ENCODE measurements at regions not wholly inside any gene's neighbourhood (a gene's known extent, or its start where the extent isn't known, plus 50 kb on each side); places are given as distances from the start of the nearest gene placed in this dataset.

- TF ChIP-seq CTCF (conservative IDR thresholded peaks at IDR 0.05; ENCODE audit: control insufficient read depth, insufficient read depth, low read depth, low read length) = no peak
- no peak for DNase-seq (ENCODE audit: low read depth)
- H3K4me3 ChIP-seq (ENCODE audit: control insufficient read depth, low read depth, low read length) = no peak overlapping the region
These were observed 745.9 kb downstream of the GATA3 start for GRCh38 chr10:8800426-8800825.

GRCh38 chr10:8803992-8804391, 749.5 kb downstream of the GATA3 start:
- no peak overlapping the region for H3K4me3 ChIP-seq (ENCODE audit: control insufficient read depth, low read depth, low read length)
- TF ChIP-seq CTCF (conservative IDR thresholded peaks at IDR 0.05; ENCODE audit: control insufficient read depth, insufficient read depth, low read depth, low read length) = no peak
- no peak for DNase-seq (ENCODE audit: low read depth)

- H3K4me3 ChIP-seq (ENCODE audit: control insufficient read depth, low read depth, low read length) = no peak overlapping the region
- no peak for TF ChIP-seq CTCF (conservative IDR thresholded peaks at IDR 0.05; ENCODE audit: control insufficient read depth, insufficient read depth, low read depth, low read length)
- no peak for DNase-seq (ENCODE audit: low read depth)
These were observed 756.2 kb downstream of the GATA3 start for GRCh38 chr10:8810677-8811076.

DNA sequence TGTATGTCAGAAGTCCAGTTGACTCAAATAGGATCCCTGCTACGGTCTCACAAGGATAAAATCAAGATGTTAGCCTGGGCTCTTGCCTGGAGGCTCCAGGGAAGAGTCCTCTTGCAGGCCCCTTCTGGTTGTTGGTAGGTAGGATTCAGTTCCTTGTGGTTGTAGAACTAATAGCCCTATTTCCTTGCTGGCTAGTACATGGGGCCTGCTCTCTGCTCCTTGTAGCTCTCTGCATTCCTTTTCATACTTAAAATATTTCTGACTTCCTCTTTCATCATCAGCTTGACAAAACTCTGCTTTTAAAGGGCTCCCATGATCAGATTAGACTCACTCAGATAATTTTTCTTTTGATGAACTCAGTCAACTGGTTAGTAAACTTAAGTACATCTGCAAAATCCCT, 756.7 kb downstream of the GATA3 start:
- no peak for DNase-seq (ENCODE audit: low read depth)
- H3K4me3 ChIP-seq (ENCODE audit: control insufficient read depth, low read depth, low read length) = no peak overlapping the region
- TF ChIP-seq CTCF (conservative IDR thresholded peaks at IDR 0.05; ENCODE audit: control insufficient read depth, insufficient read depth, low read depth, low read length) = no peak

DNA sequence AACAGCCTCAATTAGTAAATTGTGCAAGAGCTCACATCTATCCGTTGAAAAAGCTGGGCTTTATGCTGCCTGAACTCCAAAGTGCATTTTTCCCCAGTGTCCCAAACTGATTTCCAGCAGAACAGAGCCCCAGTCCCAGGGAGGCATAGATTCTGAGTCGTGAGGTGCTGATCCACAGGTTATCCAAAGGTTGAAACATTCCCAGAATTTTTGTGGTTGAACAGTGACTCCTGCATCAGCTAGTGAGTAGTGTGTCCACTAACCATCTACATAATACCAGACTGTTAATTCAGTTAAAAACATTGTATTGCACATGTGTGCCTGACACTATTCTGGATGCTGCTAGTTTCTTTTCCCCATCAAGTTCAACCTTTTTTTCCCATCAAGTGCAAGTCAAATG, 761.5 kb downstream of the GATA3 start:
- no peak for TF ChIP-seq CTCF (conservative IDR thresholded peaks at IDR 0.05; ENCODE audit: control insufficient read depth, insufficient read depth, low read depth, low read length)
- DNase-seq (ENCODE audit: low read depth) = no peak
- no peak overlapping the region for H3K4me3 ChIP-seq (ENCODE audit: control insufficient read depth, low read depth, low read length)

- no peak for DNase-seq (ENCODE audit: low read depth)
- H3K4me3 ChIP-seq (ENCODE audit: control insufficient read depth, low read depth, low read length) = no peak overlapping the region
- no peak for TF ChIP-seq CTCF (conservative IDR thresholded peaks at IDR 0.05; ENCODE audit: control insufficient read depth, insufficient read depth, low read depth, low read length)
These were observed 762.8 kb downstream of the GATA3 start for GRCh38 chr10:8817299-8817698.

- DNase-seq (ENCODE audit: low read depth) = no peak
- no peak overlapping the region for H3K4me3 ChIP-seq (ENCODE audit: control insufficient read depth, low read depth, low read length)
- no peak for TF ChIP-seq CTCF (conservative IDR thresholded peaks at IDR 0.05; ENCODE audit: control insufficient read depth, insufficient read depth, low read depth, low read length)
These were observed 771.1 kb downstream of the GATA3 start for GRCh38 chr10:8825611-8826010.
